Lower lobe of right lung (tissue), 2 donors: ENCODE measurements at regions not wholly inside any gene's neighbourhood (a gene's known extent, or its start where the extent isn't known, plus 50 kb on each side); places are given as distances from the start of the nearest gene placed in this dataset.
"Not testable (repeated sequence)": the region's sequence is repeated elsewhere in the genome, so short reads cannot be mapped to it uniquely, and the experiment has no call there.

Experiments used
- ATAC-seq, 2 donors: fragments of 200-7000 bp; cut with Tn5 transposase; one replicate each; pipeline ENCODE4 v1.9.1; 2020 to 2022; ENCODE audit warnings: mild to moderate bottlenecking in 2 of 2, moderate library complexity in 2 of 2
- DNase-seq: peaks from one replicate; pipeline ENCODE4 v3.0.0-alpha.2; 2020
- H3K27ac ChIP-seq: fragments of 200-600 bp; one replicate; pipeline ENCODE4 v1.8.0; 2022
- H3K27me3 ChIP-seq: fragments of 200-600 bp; one replicate; pipeline ENCODE4 v1.8.0; 2022; ENCODE audit warnings: low read depth
- H3K36me3 ChIP-seq: fragments of 200-600 bp; one replicate; pipeline ENCODE4 v1.8.0; 2022; ENCODE audit warnings: mild to moderate bottlenecking
- H3K4me1 ChIP-seq: fragments of 200-600 bp; one replicate; pipeline ENCODE4 v1.8.0; 2022
- H3K4me3 ChIP-seq: fragments of 200-600 bp; one replicate; pipeline ENCODE4 v1.8.0; 2022; ENCODE audit warnings: mild to moderate bottlenecking
- H3K9me3 ChIP-seq: fragments of 200-600 bp; one replicate; pipeline ENCODE4 v1.8.0; 2022
- intact Hi-C: fragments of 100-400 bp; cut with DNase I; formaldehyde crosslinking; loops from one replicate; pipeline ENCODE4 v1.11.0; 2022
- TF ChIP-seq, protein P1 (sequence below): fragments of 200-600 bp; IDR thresholded peaks from one replicate; pipeline ENCODE4 v1.8.0; 2022; ENCODE audit warnings: antibody characterized with exemption, mild to moderate bottlenecking
- donor health status: DM: no; HTN: yes; CAD: no; lungs with severe emphysema.

- Histone ChIP-seq H3K27ac (no peak overlapping the region), H3K27me3 (no peaks in the 10 kb centered on the region), H3K9me3 (no peaks in the 10 kb centered on the region), H3K4me3 (no peak overlapping the region), H3K36me3 (no peaks in the 10 kb centered on the region), H3K4me1 (peaks cover under 1% of the 10 kb centered on the region)
- DNase-seq (no peak), ATAC-seq (no peak)
- TF ChIP-seq, protein P1, sequence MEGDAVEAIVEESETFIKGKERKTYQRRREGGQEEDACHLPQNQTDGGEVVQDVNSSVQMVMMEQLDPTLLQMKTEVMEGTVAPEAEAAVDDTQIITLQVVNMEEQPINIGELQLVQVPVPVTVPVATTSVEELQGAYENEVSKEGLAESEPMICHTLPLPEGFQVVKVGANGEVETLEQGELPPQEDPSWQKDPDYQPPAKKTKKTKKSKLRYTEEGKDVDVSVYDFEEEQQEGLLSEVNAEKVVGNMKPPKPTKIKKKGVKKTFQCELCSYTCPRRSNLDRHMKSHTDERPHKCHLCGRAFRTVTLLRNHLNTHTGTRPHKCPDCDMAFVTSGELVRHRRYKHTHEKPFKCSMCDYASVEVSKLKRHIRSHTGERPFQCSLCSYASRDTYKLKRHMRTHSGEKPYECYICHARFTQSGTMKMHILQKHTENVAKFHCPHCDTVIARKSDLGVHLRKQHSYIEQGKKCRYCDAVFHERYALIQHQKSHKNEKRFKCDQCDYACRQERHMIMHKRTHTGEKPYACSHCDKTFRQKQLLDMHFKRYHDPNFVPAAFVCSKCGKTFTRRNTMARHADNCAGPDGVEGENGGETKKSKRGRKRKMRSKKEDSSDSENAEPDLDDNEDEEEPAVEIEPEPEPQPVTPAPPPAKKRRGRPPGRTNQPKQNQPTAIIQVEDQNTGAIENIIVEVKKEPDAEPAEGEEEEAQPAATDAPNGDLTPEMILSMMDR, result no peak
- intact Hi-C loops, result no loop called here
These were observed 125.9 kb upstream of the PRSS16 start for GRCh38 chr6:27121640-27122039.

- Histone ChIP-seq H3K36me3 (no peaks in the 10 kb centered on the region), H3K27ac (no peak overlapping the region), H3K4me1 (peaks cover 11% of the 10 kb centered on the region), H3K4me3 (no peak overlapping the region), H3K9me3 (no peaks in the 10 kb centered on the region), H3K27me3 (no peaks in the 10 kb centered on the region)
- no peak for DNase-seq
- intact Hi-C loops, result no loop called here
- TF ChIP-seq, protein P1, result no peak
- no peak for ATAC-seq
These were observed 123.2 kb upstream of the PRSS16 start for GRCh38 chr6:27124252-27124657.

- peak overlapping the region; percentile 21 for H3K27ac ChIP-seq
- intact Hi-C loops, result no loop called here
These were observed 121.3 kb upstream of the PRSS16 start for GRCh38 chr6:27126046-27126814.

DNA sequence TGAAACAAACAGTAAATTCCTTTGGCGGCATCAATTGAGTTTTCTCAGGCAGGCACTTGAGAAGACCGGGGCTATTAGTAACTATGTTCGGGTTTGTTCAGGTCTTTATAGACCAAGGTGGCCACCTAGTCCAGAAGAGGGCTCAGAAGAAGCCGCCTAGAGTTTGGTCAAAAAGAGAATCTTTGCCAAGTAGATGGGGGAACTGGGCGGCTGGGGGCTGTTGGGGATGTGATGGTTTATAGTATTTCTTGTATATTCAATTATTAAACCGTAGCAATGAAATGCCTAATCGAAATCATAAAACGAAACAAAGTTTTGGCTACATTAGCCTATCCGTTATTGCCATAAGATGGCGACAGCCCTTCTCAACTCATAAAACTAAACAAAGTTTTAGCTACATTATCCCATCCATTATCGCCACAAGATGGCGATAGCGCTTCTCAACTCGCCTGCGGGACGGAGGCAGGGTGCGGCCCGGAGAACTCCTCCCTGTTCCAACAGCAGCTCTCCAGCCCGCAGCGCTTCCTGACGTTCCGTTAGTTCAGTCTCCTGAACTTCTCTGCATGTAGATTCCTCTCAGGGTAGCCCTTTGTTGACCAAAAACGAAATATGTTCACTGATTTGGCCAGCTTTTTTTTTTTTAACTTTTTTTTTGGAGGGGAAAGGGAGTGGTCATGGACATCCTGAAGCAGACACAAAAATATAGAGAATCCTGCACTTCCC, 120.5 kb upstream of the PRSS16 start:
- TF ChIP-seq, protein P1, result peak; percentile 83
- Histone ChIP-seq H3K27me3 (no peaks in the 10 kb centered on the region), H3K27ac (peak overlapping the region; percentile 21), H3K4me3 (peak overlapping the region; percentile 36), H3K36me3 (no peaks in the 10 kb centered on the region), H3K4me1 (peaks cover 11% of the 10 kb centered on the region), H3K9me3 (no peaks in the 10 kb centered on the region)
- ATAC-seq (peak; percentile 90 to 91), DNase-seq (peak; percentile 92)
- intact Hi-C loops, result no loop called here

More at GRCh38 chr6:27126046-27126814, 121.3 kb upstream of the PRSS16 start:
- DNase-seq, result no peak
- TF ChIP-seq, protein P1, result no peak
- Histone ChIP-seq H3K36me3 (no peaks in the 10 kb centered on the region), H3K4me3 (peak overlapping the region; percentile 36), H3K27me3 (no peaks in the 10 kb centered on the region), H3K9me3 (no peaks in the 10 kb centered on the region), H3K4me1 (peaks cover 11% of the 10 kb centered on the region)
- ATAC-seq, result no peak

DNA sequence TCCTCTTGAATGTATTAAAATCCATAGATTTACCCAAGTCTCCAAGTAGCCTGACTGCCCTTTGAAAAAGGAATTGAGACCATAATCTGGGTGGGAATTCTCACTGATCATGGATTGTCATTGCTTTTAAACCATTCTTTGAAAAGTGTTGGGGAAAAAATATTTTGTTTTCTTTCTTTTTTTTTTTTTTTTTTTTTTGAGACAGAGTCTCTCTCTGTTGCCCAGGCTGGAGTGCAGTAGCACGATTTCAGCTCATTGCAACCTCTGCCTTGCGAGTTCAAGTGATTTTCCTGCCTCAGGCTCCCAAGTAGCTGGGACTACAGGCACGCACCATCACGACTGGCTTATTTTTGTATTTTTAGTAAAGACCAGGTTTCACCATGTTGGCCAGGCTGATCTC, 119.6 kb upstream of the PRSS16 start:
- H3K9me3 ChIP-seq, H3K27me3 ChIP-seq, H3K27ac ChIP-seq, H3K36me3 ChIP-seq, H3K4me3 ChIP-seq, ATAC-seq, intact Hi-C loops, DNase-seq: not testable (repeated sequence)
- peaks cover 11% of the 10 kb centered on the region for H3K4me1 ChIP-seq
